ENCODE measurements at regions not wholly inside any gene's neighbourhood (a gene's known extent, or its start where the extent isn't known, plus 50 kb on each side); places are given as distances from the start of the nearest gene placed in this dataset.

DNA sequence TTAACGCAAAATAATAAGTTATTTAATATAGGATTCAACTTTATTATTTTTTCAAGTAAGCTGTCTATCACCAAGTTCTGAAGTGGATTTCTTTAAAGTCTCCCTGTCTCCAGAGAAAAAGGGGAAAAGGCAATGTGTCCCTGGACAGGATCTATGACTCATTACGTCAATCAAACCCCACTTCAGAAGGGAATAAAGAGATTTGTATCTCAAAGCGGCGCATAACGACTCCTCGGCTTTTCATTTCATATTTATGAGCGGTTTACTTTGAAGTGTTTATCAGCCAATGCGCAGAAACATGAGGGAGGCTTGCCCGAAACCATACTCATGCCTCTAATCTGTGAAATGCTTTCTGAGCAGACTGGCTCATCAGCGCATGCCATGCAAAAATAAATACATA is 938.6 kb upstream of the WWC1 start:
- TF ChIP-seq, protein P1, sequence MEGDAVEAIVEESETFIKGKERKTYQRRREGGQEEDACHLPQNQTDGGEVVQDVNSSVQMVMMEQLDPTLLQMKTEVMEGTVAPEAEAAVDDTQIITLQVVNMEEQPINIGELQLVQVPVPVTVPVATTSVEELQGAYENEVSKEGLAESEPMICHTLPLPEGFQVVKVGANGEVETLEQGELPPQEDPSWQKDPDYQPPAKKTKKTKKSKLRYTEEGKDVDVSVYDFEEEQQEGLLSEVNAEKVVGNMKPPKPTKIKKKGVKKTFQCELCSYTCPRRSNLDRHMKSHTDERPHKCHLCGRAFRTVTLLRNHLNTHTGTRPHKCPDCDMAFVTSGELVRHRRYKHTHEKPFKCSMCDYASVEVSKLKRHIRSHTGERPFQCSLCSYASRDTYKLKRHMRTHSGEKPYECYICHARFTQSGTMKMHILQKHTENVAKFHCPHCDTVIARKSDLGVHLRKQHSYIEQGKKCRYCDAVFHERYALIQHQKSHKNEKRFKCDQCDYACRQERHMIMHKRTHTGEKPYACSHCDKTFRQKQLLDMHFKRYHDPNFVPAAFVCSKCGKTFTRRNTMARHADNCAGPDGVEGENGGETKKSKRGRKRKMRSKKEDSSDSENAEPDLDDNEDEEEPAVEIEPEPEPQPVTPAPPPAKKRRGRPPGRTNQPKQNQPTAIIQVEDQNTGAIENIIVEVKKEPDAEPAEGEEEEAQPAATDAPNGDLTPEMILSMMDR (IDR thresholded peaks at IDR 0.05; ENCODE audit: poor library complexity): no peak
- no peak for TF ChIP-seq EZH2phosphoT487 (IDR thresholded peaks at IDR 0.05; ENCODE audit: low read depth, severe bottlenecking, unreplicated experiment)
- no peak for TF ChIP-seq EZH2 (IDR thresholded peaks at IDR 0.05; ENCODE audit: borderline replicate concordance)

All from hepatocyte (in vitro differentiated cells).